HG02642 (cell line): ENCODE measurements at regions not wholly inside any gene's neighbourhood (a gene's known extent, or its start where the extent isn't known, plus 50 kb on each side); places are given as distances from the start of the nearest gene placed in this dataset.

Experiments
- ATAC-seq: cut with Tn5 transposase; IDR thresholded peaks from one replicate; pipeline ENCODE4 v1.9.1; 2021; ENCODE audit warnings: mild to moderate bottlenecking; ENCODE audit not compliant: unreplicated experiment, poor library complexity

DNA sequence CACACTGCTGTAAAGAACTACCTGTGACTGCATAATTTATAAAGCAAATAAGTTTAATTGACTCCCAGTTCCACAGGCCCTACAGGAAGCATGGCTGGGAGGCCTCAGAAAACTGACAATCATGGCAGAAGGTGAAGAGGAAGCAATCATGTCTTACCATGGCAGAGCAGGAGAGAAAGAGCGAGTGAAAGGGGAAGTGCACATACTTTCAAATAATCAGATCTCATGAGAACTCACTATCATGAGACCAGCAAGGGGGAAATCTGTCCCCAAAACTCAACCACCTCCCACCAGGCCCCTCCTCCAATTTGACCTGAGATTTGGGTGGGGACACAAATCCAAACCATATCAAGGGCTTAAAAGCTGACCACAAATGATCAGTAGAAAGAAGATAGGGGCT lies 493.2 kb downstream of the PTPRC start:
- ATAC-seq = no peak

DNA sequence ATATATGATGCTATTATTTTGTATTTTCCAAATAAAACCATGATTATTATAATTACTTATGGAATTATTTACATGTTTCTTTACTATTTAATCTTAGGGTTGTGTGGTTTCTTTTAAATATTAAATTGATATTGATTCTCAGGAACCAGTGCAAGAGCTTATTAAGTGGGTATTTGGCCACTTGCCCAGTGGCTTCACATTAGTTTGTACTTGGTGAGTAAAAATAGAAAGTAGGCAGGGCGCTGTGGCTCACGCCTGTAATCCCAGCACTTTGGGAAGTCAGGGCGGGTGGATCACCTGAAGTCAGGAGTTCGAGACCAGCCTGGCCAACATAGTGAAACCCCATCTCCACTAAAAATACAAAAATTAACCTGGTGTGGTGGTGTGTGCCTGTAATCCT lies 497.1 kb downstream of the PTPRC start:
- ATAC-seq = no peak

DNA sequence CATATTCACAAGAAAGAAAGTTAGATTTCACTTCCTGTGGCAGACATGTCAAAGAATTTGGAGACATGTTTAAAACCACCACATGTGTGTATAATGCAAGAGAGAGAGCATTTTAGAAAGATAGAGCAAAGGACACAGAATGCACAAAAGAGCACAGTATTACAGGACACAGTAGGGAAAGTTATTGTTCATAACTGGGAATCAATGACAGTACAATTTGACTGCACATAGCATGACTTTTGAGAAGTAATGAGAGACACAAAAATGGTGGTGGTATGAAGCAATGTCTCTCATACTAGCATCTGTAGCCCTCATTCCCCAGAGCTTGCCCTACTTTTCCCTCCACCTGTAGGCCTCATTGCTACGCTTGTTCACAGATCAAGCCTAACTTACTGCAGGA lies 499.2 kb downstream of the PTPRC start:
- ATAC-seq = no peak

DNA sequence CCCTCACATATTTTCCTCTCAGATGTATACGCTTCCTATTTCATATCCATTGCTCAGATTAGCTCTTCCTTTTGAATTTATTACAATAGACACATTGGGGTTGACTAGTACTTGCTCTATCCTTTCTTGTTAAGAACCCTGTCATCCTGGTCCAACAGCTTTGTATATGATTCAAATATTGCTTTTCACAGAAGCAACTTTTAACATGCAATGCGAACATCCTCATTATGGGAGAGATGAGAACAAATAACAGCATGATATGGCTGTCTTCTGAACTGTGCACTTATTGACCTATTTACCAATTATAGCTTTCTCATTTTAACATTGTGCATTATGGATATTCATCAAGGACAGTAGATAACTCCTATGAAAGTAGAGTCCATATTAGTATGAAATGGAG lies 510.8 kb downstream of the PTPRC start:
- no peak for ATAC-seq

DNA sequence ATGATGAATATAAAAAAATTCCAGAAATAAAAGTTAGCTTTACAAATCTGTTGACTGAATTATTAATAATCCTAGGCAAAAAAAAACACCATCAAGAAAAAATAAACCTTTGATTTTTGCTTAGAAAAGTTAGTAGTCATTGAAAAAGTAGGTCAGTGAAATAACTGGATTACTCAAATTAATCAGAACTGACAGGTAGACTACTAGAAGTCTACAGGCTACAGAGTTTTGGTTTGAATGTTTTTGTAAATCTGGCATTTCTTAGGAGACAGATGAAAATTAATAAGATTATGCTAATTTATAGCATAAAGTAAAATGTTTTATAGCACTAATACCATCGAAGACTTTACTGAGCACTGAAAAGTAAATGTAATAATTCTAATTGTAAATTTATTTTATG lies 511.9 kb downstream of the PTPRC start:
- ATAC-seq = no peak

DNA sequence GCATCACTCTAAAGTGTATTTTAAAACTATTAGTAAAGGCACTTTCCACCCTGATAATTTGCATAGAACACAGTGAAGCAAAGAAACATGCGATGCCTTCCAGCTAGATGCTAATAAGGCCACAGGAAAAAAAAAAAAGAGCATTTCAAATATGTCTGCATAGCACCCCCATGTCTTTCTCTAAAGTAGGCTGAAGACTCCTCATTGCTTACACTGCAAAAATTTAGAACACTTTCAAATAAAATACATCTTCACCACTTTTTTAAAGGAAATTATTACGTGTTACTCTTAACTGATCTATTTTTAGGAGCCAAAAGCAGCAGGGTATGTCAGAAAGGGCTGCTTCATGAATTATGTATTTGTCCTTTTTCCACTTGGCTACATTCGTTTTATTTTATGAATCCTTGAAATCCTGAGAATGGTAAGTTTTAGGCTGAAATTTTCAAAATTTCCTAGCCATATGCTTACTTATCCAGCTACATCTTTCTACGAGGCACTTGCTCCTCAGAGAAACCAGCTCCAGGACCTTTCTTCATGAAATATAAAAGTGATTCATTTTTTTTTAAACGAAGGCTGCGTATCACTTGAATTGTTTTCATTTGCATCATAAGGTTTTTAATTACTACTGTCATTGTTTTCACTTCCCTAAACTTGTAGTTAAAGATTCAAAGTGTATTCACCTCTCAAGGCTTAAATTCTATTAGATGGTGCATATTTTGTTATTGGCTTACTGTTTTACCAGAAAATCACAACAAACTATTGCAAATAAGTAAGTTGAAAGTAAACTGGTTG lies 513.0 kb downstream of the PTPRC start:
- ATAC-seq = peak; percentile 67

DNA sequence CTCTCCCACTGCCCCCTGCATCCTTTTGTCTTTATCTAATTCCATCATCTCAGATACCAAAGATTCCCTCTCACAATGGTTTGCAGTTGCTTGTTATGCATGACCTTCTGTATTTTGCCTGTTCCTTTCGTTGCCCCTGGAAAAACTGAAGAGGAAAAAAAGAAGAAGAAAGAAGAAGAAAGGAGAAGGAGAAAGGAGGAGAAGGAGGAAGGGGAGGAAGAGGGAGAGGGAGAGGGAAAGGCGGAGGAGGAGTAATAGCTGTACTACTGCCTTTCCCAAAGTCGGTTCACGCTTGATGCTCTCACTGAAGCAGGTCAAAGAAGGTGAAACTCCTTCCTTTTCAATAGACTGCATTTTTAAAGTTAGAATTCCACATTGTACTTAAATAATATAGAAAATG lies 513.8 kb downstream of the PTPRC start:
- ATAC-seq = peak; percentile 6

DNA sequence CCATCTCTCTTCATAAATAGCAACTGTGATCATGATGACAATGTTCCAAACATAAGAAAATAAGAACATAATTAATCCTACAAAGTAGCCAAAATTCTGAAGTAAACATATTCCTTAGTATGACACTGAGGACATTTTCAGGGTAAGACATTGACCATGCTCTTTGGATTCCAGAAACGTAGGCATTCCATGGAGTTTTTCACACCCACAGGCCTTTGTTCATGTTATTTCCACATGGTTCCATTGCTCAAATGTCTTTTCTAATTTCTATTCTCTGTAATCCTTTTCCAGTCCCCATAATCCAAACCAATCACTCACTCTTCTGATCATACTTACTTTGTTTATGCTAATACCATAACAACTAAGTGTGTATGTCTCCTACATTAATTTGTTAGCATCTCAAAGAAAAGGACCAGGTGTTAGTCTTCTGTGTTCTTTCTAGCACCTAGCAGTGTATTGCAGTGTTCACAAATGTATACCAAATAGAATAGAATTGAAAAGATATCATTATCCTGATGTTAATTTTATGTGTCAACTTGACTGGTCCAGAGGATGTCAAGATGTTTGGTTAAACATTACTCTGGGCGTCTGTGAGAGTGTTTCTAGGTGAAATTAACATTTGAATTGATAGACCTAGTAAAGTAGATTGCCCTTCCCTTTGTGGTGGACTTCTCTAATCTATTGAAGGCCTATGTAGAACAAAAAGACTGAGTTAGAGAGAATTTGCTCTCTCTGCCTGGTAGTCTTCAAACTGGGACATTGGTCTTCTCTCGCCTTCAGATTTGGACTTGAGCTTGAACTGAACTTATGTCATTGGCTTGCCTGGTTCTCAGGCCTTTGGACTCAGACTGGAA lies 516.6 kb downstream of the PTPRC start:
- no peak for ATAC-seq

DNA sequence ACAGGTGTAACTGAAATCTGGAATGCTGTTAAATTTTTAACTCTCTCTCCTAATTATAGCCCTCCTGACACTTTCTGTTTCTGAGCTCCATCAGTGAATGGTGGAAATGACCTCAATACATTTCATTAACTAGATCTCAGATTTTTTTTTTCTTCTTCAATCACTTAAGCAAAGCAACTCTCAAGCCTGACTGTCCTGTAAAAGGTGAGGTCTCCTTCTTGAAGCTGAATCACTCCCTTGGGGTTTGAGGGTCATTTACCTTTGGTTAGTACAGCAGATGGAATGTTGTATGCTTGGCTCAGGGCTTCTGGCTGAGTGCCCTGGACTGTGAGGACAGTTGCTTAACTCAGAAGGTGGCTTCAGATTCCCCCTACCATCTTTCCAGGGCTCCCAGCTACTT lies 518.7 kb downstream of the PTPRC start:
- peak; percentile 48 for ATAC-seq

DNA sequence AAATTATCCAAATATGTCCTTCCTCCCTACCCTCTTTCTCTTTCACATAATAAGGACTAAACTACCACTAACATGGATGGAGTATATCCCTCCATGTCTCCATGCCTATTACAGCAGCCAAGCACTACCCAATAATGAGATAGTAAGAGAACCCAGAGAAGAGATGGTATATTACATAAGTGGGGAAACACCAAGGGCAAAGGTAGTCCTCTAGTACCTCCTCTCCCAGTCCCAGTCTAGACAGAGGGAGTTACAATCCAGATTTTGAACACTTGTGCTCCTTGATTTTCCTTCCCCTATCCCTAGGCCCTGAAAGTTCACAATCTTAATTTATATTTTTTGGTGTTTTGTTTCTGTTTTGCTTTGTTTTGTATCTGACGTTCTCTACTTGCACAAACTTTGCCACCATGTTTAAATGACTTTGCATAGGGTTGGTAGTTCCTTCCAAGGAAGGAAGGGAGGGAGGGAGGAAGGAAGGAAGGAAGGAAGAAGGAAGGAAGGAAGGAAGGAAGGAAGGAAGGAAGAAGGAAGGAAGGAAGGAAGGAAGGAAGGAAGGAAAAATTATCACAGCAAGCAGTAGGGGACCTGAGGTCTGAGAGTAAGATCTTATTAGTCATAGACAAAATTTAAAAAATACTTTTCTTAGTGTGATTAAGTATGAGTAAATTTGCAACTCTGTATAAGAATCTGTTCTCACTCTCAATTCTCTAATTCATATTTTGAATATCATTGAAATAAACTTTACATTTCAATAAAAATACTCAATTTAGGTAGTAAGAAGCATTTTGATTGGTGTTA lies 521.9 kb downstream of the PTPRC start:
- ATAC-seq = no peak

DNA sequence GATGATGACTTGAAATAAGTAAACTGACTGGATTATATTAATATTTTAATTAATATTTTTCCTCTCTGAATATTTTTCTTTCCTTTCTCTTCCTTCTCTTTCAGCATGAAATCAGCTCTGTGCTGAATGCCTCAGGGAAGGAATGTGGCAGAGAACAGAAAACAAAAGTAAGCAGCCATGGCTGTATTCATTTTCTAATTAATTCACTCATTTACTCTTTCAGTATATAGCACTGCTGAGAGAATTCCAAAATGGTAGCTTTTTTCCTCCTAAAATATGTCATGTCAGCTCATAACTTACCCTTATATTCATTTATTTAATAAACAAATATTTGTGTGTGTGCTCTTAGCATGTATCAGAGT lies 522.5 kb downstream of the PTPRC start:
- no peak for ATAC-seq

DNA sequence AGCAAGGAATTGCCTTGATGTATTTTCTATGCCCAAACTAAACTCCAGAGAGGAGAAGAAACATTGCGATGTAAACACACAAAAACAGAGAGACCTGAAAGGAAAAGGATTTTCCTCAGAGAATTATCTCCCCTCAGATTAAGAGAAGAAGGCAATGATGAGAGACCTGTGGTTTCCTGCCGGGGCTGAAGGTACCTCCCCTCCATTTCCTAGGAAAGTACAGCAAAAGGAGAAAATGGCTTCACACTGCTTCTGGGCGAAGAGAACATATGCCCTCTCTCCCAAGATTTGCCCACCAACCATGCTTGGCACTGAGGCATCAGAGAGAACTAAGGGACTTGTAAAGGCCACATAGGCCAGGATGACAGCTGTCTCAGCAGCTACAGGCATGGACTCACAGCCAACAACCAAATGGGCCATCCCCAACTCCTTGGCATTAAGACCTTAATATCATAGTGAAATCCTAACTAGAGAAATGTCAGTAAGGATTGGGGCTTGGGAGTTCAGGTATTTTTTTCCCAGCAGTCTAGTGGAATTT lies 523.0 kb downstream of the PTPRC start:
- ATAC-seq = no peak

DNA sequence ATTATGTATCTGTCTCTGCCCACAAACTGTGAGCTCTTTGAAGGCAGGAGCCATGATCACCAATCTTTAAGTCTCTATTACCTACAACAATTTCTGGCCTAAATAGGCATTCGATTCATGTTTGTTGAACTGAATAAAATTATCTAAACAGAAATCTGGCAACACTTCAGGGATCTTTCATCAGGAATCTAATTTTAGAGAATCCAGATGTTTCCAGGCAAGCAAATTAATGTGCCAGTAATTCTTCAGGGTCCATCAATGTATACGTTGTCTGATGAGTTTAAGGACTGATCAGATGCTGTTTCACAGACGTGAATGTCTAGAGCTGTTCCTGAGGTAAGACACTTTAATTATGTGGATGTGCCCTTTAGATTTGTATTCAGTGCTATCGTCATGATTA lies 524.4 kb downstream of the PTPRC start:
- ATAC-seq = no peak

DNA sequence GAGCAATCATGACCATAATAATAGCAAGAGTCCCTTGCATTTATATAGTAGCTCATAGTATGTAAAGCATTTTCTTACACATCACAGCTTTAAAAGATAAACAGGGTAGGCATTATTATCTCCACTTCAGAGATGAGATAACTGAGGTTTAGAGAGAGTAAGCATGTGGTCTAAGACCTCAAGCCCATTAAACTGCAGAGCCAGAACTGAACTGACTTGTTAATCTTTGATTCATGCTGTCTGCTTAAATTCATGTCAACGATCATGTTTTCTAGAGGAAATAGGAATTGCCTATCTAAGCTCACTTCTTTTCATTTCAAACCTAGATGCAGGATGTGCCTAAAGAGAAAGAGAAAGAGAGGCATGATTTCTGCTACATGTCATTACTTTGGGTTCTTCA lies 524.8 kb downstream of the PTPRC start:
- ATAC-seq = no peak

DNA sequence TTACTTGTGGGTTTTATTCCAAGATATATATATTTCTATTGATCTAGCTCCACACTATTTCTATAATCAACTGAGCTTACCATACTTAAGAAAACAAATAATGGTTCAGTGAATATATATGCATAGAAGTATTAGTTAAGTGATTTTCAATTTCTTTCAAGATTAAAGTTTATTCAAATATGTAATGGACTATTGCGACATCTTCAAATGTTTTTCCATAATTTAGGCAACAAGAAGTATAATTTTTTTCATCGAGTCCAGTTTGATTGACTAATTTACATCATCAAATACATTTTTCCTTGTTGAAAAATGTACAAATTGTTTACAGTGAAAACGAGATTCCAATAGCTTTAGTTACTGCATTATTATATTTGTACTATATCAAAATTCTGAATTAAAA lies 528.6 kb downstream of the PTPRC start:
- ATAC-seq = no peak

DNA sequence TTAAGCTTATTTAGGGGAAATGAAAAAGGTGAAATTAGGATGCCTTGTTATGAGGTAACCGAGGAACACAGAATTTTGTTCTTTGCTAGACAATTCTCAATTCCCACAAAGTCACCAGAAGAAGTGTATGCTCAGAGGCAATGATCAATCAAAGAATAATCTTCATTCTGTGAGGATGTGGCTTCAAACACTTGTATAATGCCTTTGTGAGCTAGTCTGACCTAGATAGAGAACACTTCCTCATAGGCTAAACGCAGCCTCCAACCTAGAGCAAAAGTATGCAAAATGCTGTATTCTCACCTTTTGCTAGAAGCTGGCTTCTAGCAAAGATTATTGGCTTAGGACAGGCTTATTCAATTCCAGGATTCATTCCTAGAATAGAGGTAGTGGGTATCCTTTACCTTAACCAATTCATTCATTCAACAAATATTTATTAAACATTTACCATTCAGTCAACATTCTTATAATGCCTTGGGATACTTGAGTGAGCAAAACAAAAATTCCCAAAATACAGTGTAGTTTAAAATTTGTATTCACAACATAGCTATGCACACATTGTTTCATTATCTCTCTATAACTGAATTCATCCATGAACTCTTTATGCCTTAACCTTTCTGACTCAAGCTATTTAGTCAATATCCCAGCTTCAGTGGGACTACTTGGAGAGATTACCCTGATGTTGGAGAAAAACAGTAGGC lies 530.2 kb downstream of the PTPRC start:
- ATAC-seq = no peak

DNA sequence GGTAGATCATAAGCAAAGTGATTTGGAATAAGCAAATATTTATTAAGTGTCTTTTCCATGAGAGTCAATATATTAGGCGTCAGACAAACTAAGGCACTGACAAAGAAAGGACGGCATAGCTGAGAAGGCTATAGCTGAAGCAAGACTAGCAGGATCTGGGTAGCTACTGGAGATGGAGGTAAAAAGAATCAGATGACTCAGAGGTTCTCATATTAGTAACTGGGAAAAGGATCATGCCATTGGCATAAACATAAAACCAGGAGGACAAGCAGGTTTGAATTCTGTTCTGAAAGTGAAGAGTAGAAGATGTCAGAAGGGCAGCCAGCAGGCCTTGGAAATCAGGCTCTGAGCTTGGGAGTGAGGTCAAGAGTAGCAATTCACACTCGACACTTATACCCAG lies 531.9 kb downstream of the PTPRC start:
- no peak for ATAC-seq

DNA sequence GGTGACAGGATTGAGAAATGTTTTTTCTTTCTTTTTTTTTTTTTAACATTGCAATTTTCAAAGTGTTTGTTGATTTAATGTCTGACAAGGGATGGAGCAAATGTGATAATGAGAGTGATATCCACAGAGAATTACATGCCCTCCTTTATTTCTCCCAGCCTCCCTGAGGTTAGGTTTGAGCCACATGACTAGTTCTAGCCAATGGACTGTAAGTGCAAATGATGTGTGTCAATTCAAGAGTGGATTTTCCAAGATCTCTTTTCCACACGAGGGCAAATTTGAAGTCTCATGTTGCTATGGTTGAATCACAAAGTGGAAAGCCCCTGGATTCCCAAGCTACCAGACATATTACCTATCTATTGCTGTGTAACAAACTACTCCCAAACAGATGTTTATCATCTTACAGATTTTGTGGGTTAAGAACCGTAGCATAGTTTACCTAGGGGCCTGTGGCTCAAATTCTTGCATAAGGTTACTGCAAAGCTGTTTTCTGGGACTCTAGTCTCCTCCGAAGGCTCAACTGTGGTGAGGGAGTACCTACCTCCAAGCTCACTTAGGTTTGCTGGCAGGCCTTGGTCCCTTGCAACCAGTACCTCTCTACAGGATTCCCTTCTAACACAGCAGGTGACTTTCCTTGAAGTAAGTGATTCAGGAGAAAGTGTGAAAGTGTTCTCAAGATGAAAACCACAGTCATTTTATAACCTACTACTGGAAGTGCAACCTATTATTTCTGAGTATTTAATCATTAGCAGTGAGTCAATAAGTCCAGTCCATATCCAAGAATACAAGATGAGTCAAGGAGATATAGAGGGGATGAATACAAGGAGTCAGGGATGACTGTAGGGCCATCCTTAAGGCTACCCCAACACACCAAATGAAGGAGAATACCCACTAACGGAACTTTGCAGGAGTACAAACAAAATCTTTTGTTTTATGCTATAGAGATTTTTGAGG lies 533.6 kb downstream of the PTPRC start:
- ATAC-seq = peak; percentile 27

DNA sequence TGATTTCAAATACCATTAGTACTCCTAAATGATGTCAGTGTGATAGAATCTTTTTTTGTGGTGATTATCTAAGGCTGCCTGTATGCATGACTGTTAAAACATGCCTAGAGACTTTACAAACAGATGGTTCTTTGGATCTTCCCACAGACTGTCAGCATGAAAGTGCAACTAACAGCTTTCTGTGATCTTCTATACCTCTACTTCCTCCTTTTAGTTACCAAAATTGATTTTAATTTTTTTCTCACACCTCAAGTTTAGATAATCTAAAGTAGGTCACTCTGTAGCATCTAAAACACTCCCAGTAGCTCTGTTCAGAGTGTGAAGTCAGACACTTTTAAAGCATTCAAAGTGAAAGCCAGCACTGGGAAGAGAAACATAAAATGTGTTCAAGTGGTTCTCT lies 534.5 kb downstream of the PTPRC start:
- ATAC-seq = peak; percentile 97
